HEK293 (cell line): ENCODE measurements at regions not wholly inside any gene's neighbourhood (a gene's known extent, or its start where the extent isn't known, plus 50 kb on each side); places are given as distances from the start of the nearest gene placed in this dataset.

ENCODE experiments used
- CTCF ChIA-PET: fragments of 350-600 bp; formaldehyde crosslinking; extraction: SDS; loops from one replicate; lab custom pipeline; 2021; ENCODE audit warnings: antibody characterized with exemption; lab: Yijun Ruan, JAX
- POLR2A ChIA-PET: fragments of 300-600 bp; formaldehyde crosslinking; extraction: SDS; loops from one replicate; lab custom pipeline; 2020; ENCODE audit warnings: antibody characterized with exemption, inconsistent platforms; lab: Yijun Ruan, JAX
- H3K27ac ChIP-seq: fragments of 200-500 bp; sonication (Bioruptor generic); 2 replicates; pipeline ENCODE4 v1.5.1; 2014; ENCODE audit warnings: low read depth, low read length, control low read depth, inconsistent platforms; ENCODE audit errors: extremely low read depth
- H3K36me3 ChIP-seq, 2 experiments: fragments of 200-500 bp in 1 of 2; sonication (Bioruptor generic) in 1 of 2; 1 replicate in 1 of 2; 2 replicates in 1 of 2; pipeline ENCODE4 v1.5.1; 2014 to 2017; ENCODE audit warnings: inconsistent platforms in 2 of 2, low read length in 2 of 2; ENCODE audit not compliant: control insufficient read depth in 2 of 2, insufficient read depth in 1 of 2
- H3K4me1 ChIP-seq: fragments of 200-500 bp; sonication (Bioruptor generic); 2 replicates; pipeline ENCODE4 v1.5.1; 2014; ENCODE audit warnings: mild to moderate bottlenecking, low read length, inconsistent platforms; ENCODE audit not compliant: control insufficient read depth, insufficient read depth
- H3K4me3 ChIP-seq: 2 replicates; pipeline ENCODE4 v1.5.1; 2011; ENCODE audit warnings: low read depth, mild to moderate bottlenecking, control low read depth, low read length, moderate library complexity
- H3K9me3 ChIP-seq: fragments of 200-500 bp; sonication (Bioruptor generic); 2 replicates; pipeline ENCODE4 v1.5.1; 2014; ENCODE audit warnings: low read depth, low read length, inconsistent platforms; ENCODE audit not compliant: control insufficient read depth, insufficient read depth
- EGR2 ChIP-seq: fragments of 450-650 bp; formaldehyde crosslinking; IDR thresholded peaks from 2 replicates; pipeline ENCODE4 v1.5.1; 2016; ENCODE audit warnings: low read depth, missing biosample characterization, missing genetic modification characterization
- GFI1B ChIP-seq: fragments of 450-650 bp; formaldehyde crosslinking; IDR thresholded peaks from 2 replicates; pipeline ENCODE4 v1.5.1; 2016; ENCODE audit warnings: missing biosample characterization, missing genetic modification characterization
- MEIS1 ChIP-seq: sonication (generic); formaldehyde crosslinking; IDR thresholded peaks from 2 replicates; pipeline ENCODE4 v1.8.1; 2022; ENCODE audit warnings: missing genetic modification reagents, mild to moderate bottlenecking, borderline replicate concordance
- MZF1 ChIP-seq: fragments of 450-650 bp; formaldehyde crosslinking; IDR thresholded peaks from 2 replicates; pipeline ENCODE4 v1.5.1; 2017; ENCODE audit warnings: missing biosample characterization, missing genetic modification characterization, borderline replicate concordance
- RBAK ChIP-seq: fragments of 450-650 bp; formaldehyde crosslinking; IDR thresholded peaks from 2 replicates; pipeline ENCODE4 v1.5.1; 2016; ENCODE audit warnings: missing biosample characterization, missing genetic modification characterization
- SALL2 ChIP-seq: fragments of 450-650 bp; formaldehyde crosslinking; IDR thresholded peaks from 2 replicates; pipeline ENCODE4 v1.5.0; 2017; ENCODE audit warnings: missing biosample characterization, mild to moderate bottlenecking, missing genetic modification characterization, borderline replicate concordance
- SCRT2 ChIP-seq: fragments of 450-650 bp; formaldehyde crosslinking; IDR thresholded peaks from 2 replicates; pipeline ENCODE4 v1.5.1; 2016; ENCODE audit warnings: missing biosample characterization, missing genetic modification characterization
- SP2 ChIP-seq: fragments of 450-650 bp; formaldehyde crosslinking; IDR thresholded peaks from 2 replicates; pipeline ENCODE4 v1.5.1; 2016; ENCODE audit warnings: missing biosample characterization, missing genetic modification characterization
- ZBTB21 ChIP-seq: fragments of 450-650 bp; formaldehyde crosslinking; IDR thresholded peaks from 2 replicates; pipeline ENCODE4 v1.5.1; 2017; ENCODE audit warnings: missing biosample characterization, missing genetic modification characterization
- ZBTB8A ChIP-seq: fragments of 450-650 bp; formaldehyde crosslinking; IDR thresholded peaks from 2 replicates; pipeline ENCODE4 v1.5.1; 2016; ENCODE audit warnings: missing biosample characterization, missing genetic modification characterization
- ZFP3 ChIP-seq: fragments of 450-650 bp; formaldehyde crosslinking; IDR thresholded peaks from 2 replicates; pipeline ENCODE4 v1.5.1; 2016; ENCODE audit warnings: low read depth, missing biosample characterization, missing genetic modification characterization
- ZNF146 ChIP-seq: fragments of 450-650 bp; formaldehyde crosslinking; IDR thresholded peaks from 2 replicates; pipeline ENCODE4 v1.5.1; 2016; ENCODE audit warnings: missing biosample characterization, missing genetic modification characterization
- ZNF223 ChIP-seq: fragments of 450-650 bp; formaldehyde crosslinking; IDR thresholded peaks from 2 replicates; pipeline ENCODE4 v1.5.1; 2016; ENCODE audit warnings: missing biosample characterization, missing genetic modification characterization
- ZNF302 ChIP-seq: fragments of 450-650 bp; formaldehyde crosslinking; IDR thresholded peaks from 2 replicates; pipeline ENCODE4 v1.5.1; 2016; ENCODE audit warnings: missing biosample characterization, missing genetic modification characterization, low read depth
- ZNF404 ChIP-seq: fragments of 450-650 bp; formaldehyde crosslinking; IDR thresholded peaks from 2 replicates; pipeline ENCODE4 v1.5.1; 2017; ENCODE audit warnings: missing biosample characterization, missing genetic modification characterization
- ZNF416 ChIP-seq: fragments of 450-650 bp; formaldehyde crosslinking; IDR thresholded peaks from 2 replicates; pipeline ENCODE4 v1.5.1; 2016; ENCODE audit warnings: missing biosample characterization, missing genetic modification characterization
- ZNF529 ChIP-seq: fragments of 450-650 bp; formaldehyde crosslinking; IDR thresholded peaks from 2 replicates; pipeline ENCODE4 v1.5.1; 2017; ENCODE audit warnings: missing genetic modification characterization, missing biosample characterization; ENCODE audit not compliant: insufficient replicate concordance
- ZNF544 ChIP-seq: fragments of 450-650 bp; formaldehyde crosslinking; IDR thresholded peaks from 2 replicates; pipeline ENCODE4 v1.5.0; 2017; ENCODE audit warnings: missing biosample characterization, missing genetic modification characterization
- ZNF548 ChIP-seq: fragments of 450-650 bp; formaldehyde crosslinking; IDR thresholded peaks from 2 replicates; pipeline ENCODE4 v1.5.1; 2016; ENCODE audit warnings: missing biosample characterization, missing genetic modification characterization
- ZNF624 ChIP-seq: fragments of 450-650 bp; formaldehyde crosslinking; IDR thresholded peaks from 2 replicates; pipeline ENCODE4 v1.5.1; 2017; ENCODE audit warnings: missing biosample characterization, missing genetic modification characterization
- ZNF664 ChIP-seq: fragments of 450-650 bp; formaldehyde crosslinking; IDR thresholded peaks from 2 replicates; pipeline ENCODE4 v1.5.1; 2016; ENCODE audit warnings: missing biosample characterization, missing genetic modification characterization
- ZNF768 ChIP-seq: fragments of 450-650 bp; formaldehyde crosslinking; IDR thresholded peaks from 2 replicates; pipeline ENCODE4 v1.5.1; 2018; ENCODE audit warnings: missing biosample characterization, mild to moderate bottlenecking, missing genetic modification characterization
- ZSCAN23 ChIP-seq: fragments of 450-650 bp; formaldehyde crosslinking; IDR thresholded peaks from 2 replicates; pipeline ENCODE4 v1.5.1; 2016; ENCODE audit warnings: missing biosample characterization, missing genetic modification characterization
- TF ChIP-seq, protein P1 (sequence below): IDR thresholded peaks from 2 replicates; pipeline ENCODE4 v1.6.1; 2011; ENCODE audit warnings: mild to moderate bottlenecking, low read depth, low read length, borderline replicate concordance
- TF ChIP-seq, protein P2 (sequence below): fragments of 450-650 bp; formaldehyde crosslinking; IDR thresholded peaks from 2 replicates; pipeline ENCODE4 v1.5.1; 2016; ENCODE audit warnings: missing biosample characterization, missing genetic modification characterization
- TF ChIP-seq, protein P3 (sequence below): fragments of 450-650 bp; formaldehyde crosslinking; IDR thresholded peaks from 2 replicates; pipeline ENCODE4 v1.5.1; 2016; ENCODE audit warnings: missing biosample characterization, missing genetic modification characterization
- TF ChIP-seq, protein P4 (sequence below): fragments of 450-650 bp; formaldehyde crosslinking; optimal IDR thresholded peaks from 2 replicates; pipeline ENCODE3; 2016; ENCODE audit warnings: missing biosample characterization, mild to moderate bottlenecking, missing genetic modification characterization

DNA sequence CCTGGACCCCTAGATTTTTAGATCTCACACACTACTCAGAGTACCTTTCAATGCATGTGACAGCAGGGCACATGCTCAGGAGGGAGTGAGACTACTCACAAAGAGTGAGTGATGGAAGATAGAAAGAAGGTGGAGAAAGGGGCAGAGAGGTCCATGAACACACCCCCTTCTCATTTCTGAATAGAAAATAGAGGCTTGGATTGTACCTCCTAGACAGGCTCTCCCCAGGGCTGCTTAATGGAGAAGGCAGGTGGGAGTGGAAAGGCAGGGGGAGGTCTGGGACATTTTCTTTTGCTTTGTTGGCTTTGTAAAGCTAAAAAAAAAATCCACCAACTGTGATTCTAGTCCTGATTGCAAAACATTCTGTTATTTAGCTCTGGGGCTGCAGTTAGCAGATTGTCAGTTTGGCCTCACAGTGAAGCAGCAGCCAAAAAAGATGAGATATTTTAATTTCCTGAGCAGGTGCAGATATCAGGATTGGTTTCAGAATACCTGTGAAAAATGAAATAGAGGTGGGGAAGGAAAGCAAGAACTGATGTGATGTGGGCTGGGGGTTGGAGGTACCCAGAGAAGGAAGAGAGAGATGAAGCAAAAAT lies 119.3 kb upstream of the GYPC start:
- no peaks in the 10 kb centered on the region for H3K4me1 ChIP-seq
- H3K27ac ChIP-seq = no peak overlapping the region
- ChIA-PET POLR2A (no interaction called here), CTCF (no interaction called here)
- H3K4me3 ChIP-seq = no peak overlapping the region
- H3K36me3 ChIP-seq = no peaks in the 10 kb centered on the region
- TF ChIP-seq MZF1 (no peak), ZBTB8A (tag by site-specific recombination) (no peak), ZNF302 (tag by site-specific recombination) (no peak), ZNF416 (no peak), RBAK (tag by site-specific recombination) (no peak), GFI1B (tag by site-specific recombination) (no peak), MEIS1 (CRISPR knock-in tag) (no peak), ZBTB21 (tag by site-specific recombination) (no peak), ZNF223 (tag by site-specific recombination) (no peak), SCRT2 (tag by site-specific recombination) (no peak), ZNF548 (no peak), ZNF624 (no peak), ZFP3 (tag by site-specific recombination) (no peak), ZNF768 (tag by site-specific recombination) (no peak), ZNF664 (tag by site-specific recombination) (no peak)
- TF ChIP-seq, protein P1, sequence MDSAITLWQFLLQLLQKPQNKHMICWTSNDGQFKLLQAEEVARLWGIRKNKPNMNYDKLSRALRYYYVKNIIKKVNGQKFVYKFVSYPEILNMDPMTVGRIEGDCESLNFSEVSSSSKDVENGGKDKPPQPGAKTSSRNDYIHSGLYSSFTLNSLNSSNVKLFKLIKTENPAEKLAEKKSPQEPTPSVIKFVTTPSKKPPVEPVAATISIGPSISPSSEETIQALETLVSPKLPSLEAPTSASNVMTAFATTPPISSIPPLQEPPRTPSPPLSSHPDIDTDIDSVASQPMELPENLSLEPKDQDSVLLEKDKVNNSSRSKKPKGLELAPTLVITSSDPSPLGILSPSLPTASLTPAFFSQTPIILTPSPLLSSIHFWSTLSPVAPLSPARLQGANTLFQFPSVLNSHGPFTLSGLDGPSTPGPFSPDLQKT = no peak
- H3K9me3 ChIP-seq = no peaks in the 10 kb centered on the region

DNA sequence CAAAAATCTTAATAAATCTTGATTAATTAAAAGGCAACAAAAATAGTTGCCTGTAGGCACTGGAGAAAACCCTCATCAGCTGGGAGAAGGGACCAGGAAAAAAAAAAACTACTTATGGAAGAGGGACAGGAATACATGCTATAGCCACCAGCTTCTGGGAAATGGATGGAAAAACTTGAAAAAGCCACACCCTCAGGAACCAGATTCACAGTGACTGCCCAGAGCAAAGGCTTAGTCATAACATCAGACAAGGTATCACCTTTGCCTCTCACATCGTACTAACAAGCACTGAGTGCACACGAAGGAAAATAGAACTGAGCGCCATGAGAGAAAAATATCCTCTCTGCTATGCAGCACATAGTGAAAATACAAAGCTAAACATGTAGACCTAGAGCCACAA lies 116.9 kb upstream of the GYPC start:
- no peaks in the 10 kb centered on the region for H3K9me3 ChIP-seq
- CTCF ChIA-PET = interaction anchor here (0.9 kb wide), 1 partner anchor 11 kb away, joined by 5 read pairs; no protein-coding TSS in a partner anchor
- POLR2A ChIA-PET = no interaction called here
- H3K27ac ChIP-seq = no peak overlapping the region
- H3K4me3 ChIP-seq = no peak overlapping the region
- no peaks in the 10 kb centered on the region for H3K36me3 ChIP-seq
- no peaks in the 10 kb centered on the region for H3K4me1 ChIP-seq
- no peak for TF ChIP-seq ZSCAN23 (tag by site-specific recombination)

DNA sequence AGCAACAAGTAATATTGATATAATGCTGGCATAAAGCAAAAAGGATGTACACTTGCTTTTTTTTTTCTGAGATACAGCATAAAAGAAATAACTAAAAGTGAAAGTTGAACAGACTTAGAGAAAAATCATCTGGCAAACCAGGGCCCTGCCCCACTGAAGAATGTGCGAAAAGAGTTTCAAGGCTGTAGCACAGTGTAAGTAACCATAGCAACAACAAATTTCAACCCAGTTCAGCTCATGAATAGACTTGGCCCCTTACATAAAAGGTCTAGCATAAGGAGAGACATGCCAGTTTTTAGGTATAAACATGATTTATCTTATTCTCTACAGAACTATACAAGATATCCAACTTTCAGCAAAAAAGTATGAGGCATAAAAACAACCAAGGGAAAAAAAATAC lies 113.7 kb upstream of the GYPC start:
- ChIA-PET CTCF (no interaction called here), POLR2A (no interaction called here)
- Histone ChIP-seq H3K27ac (no peak overlapping the region), H3K4me1 (no peaks in the 10 kb centered on the region), H3K4me3 (no peak overlapping the region), H3K36me3 (no peaks in the 10 kb centered on the region), H3K9me3 (no peaks in the 10 kb centered on the region)
- TF ChIP-seq EGR2 (tag by site-specific recombination) (no peak), ZNF768 (tag by site-specific recombination) (no peak), SP2 (tag by site-specific recombination) (no peak), ZNF404 (tag by site-specific recombination) (no peak), ZNF544 (tag by site-specific recombination) (no peak), SALL2 (tag by site-specific recombination) (no peak), ZNF529 (tag by site-specific recombination) (no peak), ZNF146 (no peak)
- TF ChIP-seq, protein P2, sequence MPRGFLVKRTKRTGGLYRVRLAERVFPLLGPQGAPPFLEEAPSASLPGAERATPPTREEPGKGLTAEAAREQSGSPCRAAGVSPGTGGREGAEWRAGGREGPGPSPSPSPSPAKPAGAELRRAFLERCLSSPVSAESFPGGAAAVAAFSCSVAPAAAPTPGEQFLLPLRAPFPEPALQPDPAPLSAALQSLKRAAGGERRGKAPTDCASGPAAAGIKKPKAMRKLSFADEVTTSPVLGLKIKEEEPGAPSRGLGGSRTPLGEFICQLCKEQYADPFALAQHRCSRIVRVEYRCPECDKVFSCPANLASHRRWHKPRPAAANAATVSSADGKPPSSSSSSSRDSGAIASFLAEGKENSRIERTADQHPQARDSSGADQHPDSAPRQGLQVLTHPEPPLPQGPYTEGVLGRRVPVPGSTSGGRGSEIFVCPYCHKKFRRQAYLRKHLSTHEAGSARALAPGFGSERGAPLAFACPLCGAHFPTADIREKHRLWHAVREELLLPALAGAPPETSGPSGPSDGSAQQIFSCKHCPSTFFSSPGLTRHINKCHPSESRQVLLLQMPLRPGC = no peak
- TF ChIP-seq, protein P3, sequence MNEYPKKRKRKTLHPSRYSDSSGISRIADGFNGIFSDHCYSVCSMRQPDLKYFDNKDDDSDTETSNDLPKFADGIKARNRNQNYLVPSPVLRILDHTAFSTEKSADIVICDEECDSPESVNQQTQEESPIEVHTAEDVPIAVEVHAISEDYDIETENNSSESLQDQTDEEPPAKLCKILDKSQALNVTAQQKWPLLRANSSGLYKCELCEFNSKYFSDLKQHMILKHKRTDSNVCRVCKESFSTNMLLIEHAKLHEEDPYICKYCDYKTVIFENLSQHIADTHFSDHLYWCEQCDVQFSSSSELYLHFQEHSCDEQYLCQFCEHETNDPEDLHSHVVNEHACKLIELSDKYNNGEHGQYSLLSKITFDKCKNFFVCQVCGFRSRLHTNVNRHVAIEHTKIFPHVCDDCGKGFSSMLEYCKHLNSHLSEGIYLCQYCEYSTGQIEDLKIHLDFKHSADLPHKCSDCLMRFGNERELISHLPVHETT = no peak
- TF ChIP-seq, protein P4, sequence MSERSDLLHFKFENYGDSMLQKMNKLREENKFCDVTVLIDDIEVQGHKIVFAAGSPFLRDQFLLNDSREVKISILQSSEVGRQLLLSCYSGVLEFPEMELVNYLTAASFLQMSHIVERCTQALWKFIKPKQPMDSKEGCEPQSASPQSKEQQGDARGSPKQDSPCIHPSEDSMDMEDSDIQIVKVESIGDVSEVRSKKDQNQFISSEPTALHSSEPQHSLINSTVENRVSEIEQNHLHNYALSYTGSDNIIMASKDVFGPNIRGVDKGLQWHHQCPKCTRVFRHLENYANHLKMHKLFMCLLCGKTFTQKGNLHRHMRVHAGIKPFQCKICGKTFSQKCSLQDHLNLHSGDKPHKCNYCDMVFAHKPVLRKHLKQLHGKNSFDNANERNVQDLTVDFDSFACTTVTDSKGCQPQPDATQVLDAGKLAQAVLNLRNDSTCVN (tag by site-specific recombination) = no peak
